Fibroblast of peridontal ligament (primary cell): ENCODE measurements at regions not wholly inside any gene's neighbourhood (a gene's known extent, or its start where the extent isn't known, plus 50 kb on each side); places are given as distances from the start of the nearest gene placed in this dataset.
A peak's percentile ranks its signal among the peaks of the same experiment; 100 is the strongest.

ENCODE experiments used
- DNase-seq: peaks from one replicate; pipeline ENCODE4 v3.0.0-alpha.2; 2010; ENCODE audit errors: extremely low read depth

DNA sequence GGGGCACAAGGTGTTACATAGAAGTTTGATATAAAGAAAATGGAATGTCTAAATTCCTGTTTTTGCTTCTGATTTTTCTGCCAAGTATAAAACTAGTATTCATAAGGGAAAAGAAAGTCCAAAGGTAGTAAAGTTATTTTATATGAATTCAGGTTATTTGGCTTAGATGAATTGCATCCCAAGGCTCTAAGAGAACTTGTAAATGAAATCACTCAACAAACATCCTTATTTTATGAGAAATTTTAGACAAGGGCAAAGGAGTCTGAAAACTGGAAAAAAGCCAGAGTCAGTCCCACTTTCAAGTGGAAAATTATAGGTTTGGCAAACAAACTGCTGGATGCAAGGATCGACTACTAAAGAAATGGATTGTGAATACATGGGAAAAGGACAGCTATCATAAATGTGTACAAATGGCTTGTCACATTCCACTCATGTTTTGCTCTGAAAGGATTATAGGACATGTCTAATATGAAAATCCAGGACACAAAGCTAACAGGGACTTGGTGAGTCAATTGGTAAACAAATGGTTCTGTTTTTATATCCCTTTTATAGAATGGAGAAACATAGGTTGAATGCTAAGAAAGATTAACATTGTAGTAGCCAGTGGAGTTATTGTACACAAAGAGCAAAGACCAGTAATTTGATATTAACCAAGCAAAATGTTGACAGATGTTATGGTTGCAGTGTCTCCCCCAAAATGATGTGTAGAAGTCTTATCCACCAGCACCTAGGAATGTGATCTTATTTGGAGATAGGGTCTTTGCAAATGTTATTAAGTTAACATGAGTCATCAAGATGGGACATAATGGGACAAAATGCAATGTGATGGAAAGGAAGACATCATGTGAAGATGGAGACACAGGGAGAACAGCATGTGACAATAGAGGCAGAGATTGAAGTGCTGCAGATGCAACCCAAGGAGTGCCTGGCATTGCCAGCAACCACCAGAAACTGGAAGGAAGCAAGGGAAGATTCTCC, 495.7 kb downstream of the TLE1 start:
- no peak for DNase-seq

DNA sequence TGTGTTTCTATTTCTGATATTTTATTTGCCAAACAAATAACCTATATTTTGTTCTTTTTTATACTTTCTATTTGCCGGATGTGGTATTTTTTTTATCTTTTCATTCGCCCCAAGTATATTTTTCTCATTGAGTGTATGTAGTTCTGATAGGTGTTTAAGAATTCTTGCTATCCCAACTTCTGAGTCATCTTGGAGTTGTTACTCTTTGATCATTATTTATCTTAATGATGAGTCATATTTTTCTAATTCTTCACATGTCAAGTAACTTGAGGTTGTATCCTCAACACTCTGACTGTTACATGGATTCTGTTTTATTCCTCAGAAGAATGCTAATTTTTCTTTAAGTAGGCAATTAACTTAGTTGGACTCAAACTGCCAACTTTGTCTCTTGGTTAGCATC, 498.1 kb downstream of the TLE1 start:
- no peak for DNase-seq

DNA sequence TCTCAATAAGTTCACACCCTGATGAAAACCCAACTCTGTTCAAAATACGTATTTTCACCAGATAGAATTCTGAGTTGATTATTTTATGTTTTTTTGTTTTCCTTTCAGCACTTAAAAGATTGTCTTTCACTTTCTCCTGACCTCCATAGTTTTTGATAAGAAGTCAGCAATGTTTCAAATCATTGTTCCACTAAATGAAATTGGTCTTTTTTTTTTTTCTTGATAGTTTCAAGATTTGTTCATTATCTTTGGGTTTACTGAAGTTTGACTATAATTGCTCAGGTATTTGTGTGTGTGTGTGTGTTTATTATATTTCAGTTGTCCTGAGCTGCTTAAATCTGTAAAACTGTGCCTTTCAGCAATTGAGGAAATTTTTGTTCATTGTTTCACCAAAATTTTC, 498.7 kb downstream of the TLE1 start:
- no peak for DNase-seq

DNA sequence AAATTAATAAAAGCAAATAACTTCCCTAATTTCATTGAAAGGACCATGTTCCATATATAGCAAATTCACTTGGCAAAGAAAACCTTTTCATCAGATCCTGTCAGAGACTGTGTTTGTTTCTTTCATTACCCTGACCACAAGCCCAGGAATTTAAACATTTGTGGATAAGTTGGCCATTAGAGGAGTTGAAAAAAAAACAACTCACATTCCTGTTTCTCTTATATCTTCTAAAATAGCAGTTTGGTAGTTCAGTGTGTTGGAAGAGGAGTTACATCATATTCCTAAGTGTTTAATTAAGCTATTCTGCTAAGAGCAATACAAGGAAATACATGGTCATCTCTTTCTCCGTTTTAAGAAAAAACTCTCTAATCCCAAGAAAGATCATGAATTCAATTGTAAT, 505.6 kb downstream of the TLE1 start:
- peak; percentile 92 for DNase-seq

DNA sequence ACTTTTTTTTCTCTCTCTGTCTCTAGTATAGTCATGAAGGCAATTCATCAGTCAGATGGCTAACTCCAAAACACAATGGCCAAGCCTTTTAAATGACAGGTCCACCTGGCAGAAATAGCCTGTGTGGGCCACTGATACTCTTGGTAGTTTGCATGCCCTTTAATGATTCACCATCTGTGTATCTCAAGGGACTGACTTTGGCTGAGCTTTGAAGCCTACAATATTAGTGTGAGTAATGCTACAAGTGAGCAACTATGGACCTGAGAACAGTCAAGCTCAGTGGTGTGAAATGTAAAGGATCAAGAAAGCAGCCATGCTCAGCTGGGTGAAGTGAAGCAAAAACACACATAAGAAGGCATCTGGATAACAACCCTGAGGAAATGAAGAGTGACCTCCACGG, 506.9 kb downstream of the TLE1 start:
- peak; percentile 83 for DNase-seq

DNA sequence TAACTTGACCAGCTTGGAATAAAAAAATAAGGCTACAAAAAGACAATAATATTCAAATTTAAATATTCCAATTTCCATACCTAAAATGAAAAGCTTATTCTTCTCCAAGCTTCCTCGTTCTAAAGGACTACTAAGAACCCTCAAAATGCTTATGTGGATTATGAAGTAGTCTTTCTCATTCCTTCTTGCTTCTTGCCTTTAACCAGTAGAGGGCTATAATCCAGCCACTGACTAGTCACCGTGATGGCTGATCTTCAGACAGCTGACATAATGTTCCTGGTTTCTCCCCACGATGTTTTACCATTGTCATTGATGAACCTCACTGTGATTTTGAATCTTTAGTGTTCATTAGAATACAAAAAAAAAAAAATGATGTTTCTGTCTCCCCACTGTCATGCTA, 515.3 kb downstream of the TLE1 start:
- DNase-seq, result no peak

GRCh38 chr9:81171689-81172088, 517.7 kb downstream of the TLE1 start:
- DNase-seq, result no peak

DNA sequence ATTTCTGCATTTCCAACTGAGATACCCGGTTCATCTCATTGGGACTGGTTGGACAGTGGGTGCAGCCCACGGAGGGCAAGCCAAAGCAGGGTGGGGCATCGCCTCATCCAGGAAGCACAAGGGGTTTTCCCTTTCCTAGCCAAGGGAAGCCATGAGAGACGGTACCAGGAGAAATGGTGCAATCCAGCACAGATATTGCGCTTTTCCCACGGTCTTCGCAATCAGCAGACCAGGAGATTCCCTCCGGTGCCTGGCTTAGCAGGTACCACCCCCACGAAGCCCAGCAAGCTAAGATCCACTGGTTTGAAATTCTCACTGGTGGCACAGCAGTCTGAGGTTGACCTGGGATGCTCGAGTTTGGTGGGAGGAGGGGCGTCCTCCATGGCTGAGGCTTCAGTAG, 527.0 kb downstream of the TLE1 start:
- no peak for DNase-seq

- DNase-seq, result no peak
Observed at GRCh38 chr9:81156381-81156780, 533.0 kb downstream of the TLE1 start.

DNA sequence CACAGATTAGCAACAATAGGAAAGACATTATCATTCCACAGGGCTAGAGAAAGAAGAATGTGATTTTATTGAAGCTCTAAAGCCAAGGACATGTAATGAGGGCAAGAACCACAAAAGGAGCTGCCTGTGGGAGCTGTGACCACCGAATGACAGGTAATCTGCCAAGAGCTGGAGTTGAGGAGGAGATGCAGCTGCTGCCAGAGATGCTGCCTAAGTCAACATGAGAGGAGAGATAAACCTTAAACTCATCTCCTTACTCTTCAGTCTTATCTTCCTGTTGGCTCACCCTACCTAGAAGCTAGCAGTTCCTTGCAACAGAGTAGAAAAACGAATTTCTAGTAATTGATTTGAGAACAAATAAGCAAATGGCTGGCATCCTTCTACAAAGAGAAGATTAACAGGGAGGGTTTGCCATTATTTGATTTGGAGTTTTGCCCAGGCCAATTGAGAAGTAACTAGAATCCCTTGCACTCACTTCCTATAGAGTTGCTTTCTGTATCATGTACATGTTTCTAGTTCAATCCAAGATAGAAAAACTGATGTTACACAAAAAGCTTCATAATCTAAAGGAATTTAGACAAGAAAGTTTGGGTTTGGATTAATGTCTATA, 539.2 kb downstream of the TLE1 start:
- DNase-seq, result peak; percentile 18

- DNase-seq, result peak; percentile 63
Observed at GRCh38 chr9:81146684-81147337, 542.5 kb downstream of the TLE1 start.

GRCh38 chr9:81146241-81146640, 543.1 kb downstream of the TLE1 start:
- DNase-seq, result no peak

DNA sequence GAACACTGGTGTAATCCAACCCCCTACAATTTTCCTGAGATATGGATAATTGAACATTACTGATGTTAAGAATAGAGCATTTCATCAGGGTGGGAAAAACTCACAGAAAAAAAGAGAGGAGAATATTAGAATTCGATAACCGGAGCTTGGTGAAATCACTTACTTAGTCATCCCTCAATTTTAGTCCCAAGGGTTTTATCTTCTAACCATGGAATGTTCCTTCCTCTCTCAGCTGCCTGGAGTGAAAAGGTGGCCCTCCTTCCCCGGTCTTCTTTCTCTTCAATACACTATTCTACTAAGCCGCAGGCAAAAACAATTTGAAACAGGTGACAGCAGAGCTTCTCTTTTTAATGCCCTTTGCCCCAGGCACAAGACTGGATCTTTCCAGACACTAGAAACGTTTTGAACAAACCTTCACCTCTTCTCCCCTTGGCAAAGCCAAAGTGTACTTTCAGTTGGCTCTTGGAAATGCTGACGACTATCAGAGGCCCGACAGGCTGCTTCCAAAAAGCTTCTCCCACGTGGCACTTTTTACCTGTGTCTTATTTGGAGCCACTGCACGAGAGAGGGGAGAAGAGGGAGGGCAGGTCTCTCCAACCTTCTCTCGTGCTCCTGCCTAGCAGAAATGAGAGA, 543.9 kb downstream of the TLE1 start:
- DNase-seq, result no peak

DNA sequence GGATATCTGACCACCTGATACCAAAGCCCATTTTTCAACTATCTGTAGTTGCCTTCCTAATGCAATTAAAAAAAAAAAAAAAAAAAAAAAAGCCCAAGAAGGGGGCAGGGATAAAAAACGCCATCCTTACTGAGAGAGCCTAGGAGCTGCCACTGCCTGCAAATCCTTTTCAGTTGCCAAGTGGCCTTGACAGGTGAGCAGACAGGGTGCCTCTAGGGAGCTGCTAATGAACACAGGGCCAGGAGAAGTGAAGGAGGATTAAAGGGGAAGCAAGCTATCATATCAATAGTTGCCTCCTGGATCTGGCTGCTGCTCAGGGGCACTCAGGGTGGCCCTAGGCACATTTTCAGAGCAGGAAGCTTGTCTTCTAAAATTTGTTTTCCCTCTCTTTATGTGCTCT, 547.4 kb downstream of the TLE1 start:
- no peak for DNase-seq

GRCh38 chr9:81137976-81138568, 551.3 kb downstream of the TLE1 start:
- no peak for DNase-seq

DNA sequence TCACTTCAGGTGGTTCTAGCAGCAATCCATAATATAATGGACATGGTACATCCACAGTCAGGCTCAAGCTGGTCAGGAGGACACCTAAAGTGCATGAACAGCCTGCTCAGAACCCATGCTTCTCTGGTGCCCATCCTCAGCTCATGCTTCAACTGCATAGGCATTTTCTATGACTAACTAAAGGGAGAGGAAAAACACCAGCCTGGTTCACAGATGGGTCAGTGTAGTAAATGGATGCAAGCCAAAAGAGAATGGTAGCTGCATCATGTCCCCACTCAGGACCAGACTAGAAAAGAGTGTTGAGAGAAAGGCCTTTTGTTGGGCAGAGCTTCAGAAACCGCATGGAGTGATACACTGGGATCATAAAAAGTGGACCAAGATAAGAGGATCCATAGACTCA, 556.6 kb downstream of the TLE1 start:
- no peak for DNase-seq

GRCh38 chr9:81132318-81132717, 557.0 kb downstream of the TLE1 start:
- peak; percentile 44 for DNase-seq

GRCh38 chr9:81128701-81129100, 560.6 kb downstream of the TLE1 start:
- DNase-seq, result no peak

GRCh38 chr9:81125446-81126092, 563.8 kb downstream of the TLE1 start:
- peak; percentile 41 for DNase-seq

- DNase-seq, result no peak
Observed at GRCh38 chr9:81123526-81123925, 565.8 kb downstream of the TLE1 start.

- DNase-seq, result no peak
Observed at GRCh38 chr9:81122749-81123148, 566.6 kb downstream of the TLE1 start.
